ENCODE measurements at regions not wholly inside any gene's neighbourhood (a gene's known extent, or its start where the extent isn't known, plus 50 kb on each side); places are given as distances from the start of the nearest gene placed in this dataset.

- DNase-seq (ENCODE audit: low spot score), result no peak
These were observed 109.5 kb downstream of the FOXD1 start for GRCh38 chr5:73339051-73339575.

GRCh38 chr5:73338256-73339050 lies 110.1 kb downstream of the FOXD1 start:
- DNase-seq (ENCODE audit: low spot score), result no peak

- no peak for DNase-seq (ENCODE audit: low spot score)
These were observed 110.9 kb downstream of the FOXD1 start for GRCh38 chr5:73337586-73338255.

DNA sequence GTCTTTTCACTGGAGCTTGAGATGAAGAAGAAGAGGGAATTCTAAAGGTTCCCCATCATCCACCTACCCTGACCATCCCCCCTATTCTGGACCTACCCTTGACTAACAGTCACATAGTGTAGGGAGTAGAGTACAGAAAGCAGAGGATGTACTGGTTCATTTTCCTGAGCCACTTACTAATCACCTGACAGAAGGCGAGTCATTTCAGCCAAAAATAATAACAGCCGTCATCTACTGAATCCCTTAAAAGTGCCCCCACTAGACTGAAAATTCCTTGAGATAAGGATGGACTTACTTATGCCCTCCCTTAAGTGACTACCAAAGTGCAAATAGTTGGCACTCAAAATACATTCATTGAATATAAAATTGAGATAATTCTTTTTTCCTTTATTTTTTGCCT lies 112.2 kb downstream of the FOXD1 start:
- peak; percentile 17 for DNase-seq (ENCODE audit: low spot score)

DNA sequence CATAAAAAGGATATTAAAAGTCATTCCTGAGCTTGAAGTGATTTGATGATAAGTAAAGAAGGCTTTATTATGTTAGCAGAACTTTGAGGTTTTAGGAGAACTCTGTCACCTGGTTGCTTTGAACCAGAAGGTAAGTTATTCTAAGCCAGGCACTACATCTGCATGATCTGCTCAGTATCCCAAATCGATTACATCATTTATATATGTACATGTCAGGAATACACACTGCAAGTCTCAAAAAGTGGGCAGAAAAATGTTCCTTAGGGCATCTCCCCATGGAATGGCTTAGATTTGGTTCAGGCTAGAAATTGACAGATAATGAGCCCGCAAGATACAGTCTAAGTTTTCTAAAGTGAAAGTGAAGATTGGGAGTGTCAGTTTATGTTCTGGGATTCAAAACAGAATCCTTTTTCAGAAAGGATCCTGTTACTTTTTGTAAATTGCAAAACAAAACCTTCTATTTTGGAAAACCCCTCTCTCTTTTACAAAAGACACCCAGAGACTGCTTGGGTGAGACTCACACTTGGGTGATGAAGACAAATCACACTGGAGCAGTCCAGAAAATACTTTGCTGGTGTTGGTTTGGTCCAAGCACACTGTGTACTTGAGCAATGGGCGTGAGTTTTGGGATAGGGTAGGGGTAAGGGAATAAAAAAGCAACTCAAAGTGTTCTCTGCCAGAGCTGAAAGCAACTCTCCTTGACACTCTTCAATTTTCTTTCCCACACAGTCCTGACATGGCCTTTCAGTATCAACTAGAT lies 114.5 kb downstream of the FOXD1 start:
- no peak for DNase-seq (ENCODE audit: low spot score)

- no peak for DNase-seq (ENCODE audit: low spot score)
These were observed 118.0 kb downstream of the FOXD1 start for GRCh38 chr5:73330613-73331012.

- no peak for DNase-seq (ENCODE audit: low spot score)
These were observed 119.9 kb downstream of the FOXD1 start for GRCh38 chr5:73328640-73329039.

DNA sequence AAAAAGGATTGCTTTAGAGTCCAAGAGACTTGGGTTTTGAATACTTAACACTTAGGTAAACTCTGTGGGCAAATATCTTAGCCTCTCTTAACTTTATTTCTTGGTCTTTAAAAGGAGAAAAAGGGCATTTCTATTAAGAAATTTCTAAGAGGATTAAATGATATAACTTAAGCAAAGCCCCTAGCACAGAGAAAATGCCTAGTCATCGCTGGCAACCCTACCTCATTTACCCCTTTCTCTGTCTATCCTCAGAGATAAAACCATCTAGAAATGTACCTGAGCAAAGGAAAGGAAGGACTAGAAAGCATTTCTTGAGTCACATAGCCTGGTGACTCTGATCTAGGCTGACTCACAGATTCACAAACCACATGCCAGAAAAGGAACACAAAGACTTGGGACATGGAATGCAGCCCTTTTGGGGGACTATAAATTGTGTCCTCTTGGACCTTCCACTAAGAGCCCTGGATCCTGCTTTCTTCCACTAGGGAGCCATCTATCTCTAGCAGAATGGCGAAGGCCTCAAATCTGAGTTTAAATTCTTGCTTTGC lies 120.6 kb downstream of the FOXD1 start:
- peak; percentile 65 for DNase-seq (ENCODE audit: low spot score)

DNA sequence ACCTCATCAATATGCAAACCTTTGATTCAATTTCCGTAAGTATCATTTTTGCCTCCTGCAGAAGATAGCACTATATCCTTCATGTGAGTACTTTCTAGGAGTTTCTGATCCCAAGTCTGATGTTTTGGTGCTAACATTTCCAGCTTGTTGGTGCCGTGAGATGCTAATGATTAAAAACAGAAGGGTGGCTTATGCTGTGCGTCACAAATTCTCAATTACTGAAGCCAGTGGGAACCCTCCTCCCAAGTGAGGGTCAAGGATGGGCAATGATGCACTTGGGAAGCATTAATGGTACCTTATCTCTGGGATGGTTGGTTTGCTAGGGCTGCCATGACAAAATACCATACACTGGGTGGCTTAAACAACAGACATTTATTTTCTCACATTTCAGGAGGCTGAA lies 123.0 kb downstream of the FOXD1 start:
- no peak for DNase-seq (ENCODE audit: low spot score)

GRCh38 chr5:73323466-73323865 lies 125.1 kb downstream of the FOXD1 start:
- DNase-seq (ENCODE audit: low spot score), result no peak

- DNase-seq (ENCODE audit: low spot score), result no peak
These were observed 126.0 kb downstream of the FOXD1 start for GRCh38 chr5:73322437-73323076.

DNA sequence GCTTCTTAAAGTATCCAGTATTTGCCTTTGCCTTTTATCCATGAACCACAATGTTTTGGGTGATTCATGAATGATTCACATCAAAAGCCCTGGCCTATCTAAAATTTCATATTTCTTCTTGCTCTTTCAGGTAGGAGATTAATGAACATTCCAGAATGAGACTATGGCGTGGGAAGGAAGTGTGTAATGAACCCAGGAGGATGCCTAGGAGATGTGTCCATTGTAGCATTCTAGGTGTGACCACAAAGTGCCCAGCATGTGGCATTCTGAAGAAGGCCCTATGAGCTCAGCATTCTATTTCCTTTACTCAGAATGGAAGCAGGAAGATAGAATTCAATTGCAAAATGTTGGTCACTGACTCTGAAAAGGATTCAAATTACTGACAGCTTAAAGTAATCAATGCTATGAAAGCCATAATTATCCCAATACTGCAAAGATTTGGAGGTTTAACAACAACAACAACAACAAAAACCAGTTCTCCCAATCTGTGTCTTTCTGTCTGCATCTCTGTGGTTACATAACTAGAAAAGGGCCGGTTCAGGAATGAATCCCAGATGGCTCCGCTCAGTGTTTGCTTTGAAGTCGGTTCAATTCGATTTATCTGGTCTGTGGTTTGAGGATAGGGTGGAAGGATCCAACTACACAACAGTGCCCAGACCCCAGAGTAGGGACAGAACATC lies 126.7 kb downstream of the FOXD1 start:
- DNase-seq (ENCODE audit: low spot score), result peak; percentile 89

DNA sequence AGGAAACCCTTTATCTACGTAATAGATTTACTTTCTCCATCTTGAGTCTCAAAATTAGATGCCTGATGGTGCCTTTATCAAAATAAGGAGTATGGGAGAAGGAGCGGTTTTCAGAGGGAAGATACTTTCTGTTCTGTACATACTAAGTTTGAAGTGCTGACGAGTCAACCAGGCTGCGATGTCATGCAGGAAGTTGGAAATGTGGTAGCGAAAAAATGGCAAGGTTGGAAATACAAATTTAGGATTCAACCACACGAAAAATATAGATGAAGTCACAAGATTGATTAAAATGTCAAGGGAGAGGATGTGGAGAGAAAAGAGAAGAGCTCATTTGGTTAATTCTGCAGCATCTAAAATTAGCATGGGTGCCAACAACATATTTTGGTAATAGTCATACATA lies 129.5 kb downstream of the FOXD1 start:
- no peak for DNase-seq (ENCODE audit: low spot score)

DNA sequence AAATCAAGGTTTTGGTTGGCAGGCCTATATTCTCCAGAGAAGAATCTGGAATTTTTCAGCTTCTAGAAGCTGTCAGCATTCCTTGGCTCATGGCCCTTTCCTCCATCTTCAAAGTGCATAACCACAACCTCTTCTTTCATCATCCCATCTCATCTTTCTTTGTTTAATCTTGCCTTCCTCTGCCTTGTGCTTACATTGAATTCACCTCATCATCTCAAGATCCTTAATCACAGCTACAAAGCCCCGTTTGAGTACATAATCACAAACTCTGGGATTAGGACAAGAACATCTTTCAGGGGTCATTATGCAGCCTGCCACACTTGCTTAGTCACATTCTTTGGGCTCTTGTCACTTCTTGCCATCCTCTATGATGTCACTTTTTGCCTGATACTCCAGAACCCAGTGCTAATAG lies 130.3 kb downstream of the FOXD1 start:
- no peak for DNase-seq (ENCODE audit: low spot score)

DNA sequence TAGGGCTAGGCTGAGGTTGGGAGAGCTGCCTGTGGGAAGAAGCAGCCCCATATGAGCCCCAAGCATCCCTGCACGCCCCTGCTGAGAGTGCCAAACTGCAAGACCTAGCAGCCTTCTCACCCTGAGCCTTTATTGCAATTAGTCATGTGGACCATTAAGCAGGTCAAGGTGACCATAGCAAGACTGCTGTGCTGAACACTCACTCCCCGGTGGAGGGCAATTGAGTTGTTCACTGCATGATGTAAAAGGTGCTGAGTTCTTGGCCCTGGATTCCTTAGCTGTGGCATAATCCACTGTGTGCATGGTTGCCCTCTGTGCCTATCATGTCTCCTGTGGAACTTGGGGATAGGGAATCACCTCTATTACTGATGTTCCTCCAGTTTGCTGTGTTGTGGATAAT lies 131.1 kb downstream of the FOXD1 start:
- DNase-seq (ENCODE audit: low spot score), result no peak

GRCh38 chr5:73314395-73315257 lies 134.0 kb downstream of the FOXD1 start:
- DNase-seq (ENCODE audit: low spot score), result no peak

DNA sequence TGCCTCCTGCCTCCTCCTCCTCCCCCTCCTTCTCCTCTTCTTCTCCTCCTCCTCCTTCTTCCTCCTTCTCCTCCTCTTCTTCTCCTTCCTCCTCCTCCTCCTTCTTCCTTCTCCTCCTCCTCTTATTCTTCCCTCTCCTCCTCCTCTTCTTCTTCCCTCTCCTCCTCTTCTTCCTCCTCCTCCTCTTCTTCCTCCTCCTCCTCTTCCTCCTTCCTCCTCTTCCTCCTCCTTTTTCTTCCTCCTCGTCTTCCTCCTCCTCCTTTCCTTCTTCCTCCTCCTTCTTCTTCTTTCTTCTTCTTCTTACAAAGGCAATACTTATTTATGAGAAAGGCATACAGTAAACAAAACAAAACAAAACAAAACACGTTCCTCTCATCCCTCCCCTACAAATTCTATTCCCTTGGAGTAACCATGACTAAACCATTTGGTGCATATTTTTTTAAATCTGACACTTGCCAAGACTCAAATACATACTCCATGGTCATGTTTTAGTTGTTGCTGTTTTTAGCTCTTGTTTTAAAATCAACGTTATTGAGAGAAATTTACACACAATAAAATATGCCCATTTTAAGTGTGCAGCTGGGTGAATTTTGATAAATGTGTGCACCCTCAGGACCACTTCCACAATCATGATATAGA lies 135.6 kb downstream of the FOXD1 start:
- DNase-seq (ENCODE audit: low spot score), result no peak

DNA sequence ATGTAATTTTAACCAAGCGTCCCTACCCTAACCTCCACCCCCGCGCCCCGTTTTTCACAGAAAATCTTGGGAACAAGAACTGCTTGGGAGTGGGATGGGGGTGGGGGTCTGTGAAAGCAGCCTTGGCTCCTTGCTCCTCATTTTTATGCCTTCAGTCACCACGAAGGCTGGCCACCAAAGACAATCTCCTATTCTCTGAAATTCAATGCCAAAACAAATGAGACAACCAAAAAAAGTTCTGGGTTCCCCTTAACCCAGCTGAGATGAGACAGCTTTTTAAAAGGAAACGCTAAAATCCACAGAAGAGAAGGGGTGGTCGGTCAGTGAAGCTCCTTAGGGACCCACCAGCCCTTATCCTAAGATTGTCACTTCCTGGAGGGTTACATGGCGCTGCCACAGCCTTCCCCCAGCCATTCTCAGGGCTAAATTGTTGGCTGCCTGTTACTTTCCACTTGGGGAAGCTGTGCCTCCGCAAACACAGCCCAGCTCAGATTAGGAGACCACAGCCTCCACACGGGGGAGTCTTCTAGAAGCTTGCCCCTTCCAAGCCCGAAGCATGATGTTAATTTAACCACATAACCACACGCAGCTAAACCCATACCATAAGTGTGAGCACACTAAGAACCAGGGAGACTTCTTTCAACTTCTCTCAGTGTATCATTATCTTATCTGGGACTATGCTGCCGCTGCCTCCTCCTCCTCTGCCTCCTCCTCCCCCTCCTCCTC lies 136.3 kb downstream of the FOXD1 start:
- no peak for DNase-seq (ENCODE audit: low spot score)

Measured in RKO (cell line).